ENCODE measurements at regions not wholly inside any gene's neighbourhood (a gene's known extent, or its start where the extent isn't known, plus 50 kb on each side); places are given as distances from the start of the nearest gene placed in this dataset.

GRCh38 chr4:117370944-117371668 is 285.7 kb upstream of the TRAM1L1 start:
- Histone ChIP-seq H3K27me3 (no peaks in the 10 kb centered on the region), H3K9me3 (no peaks in the 10 kb centered on the region), H3K36me3 (no peaks in the 10 kb centered on the region), H3K4me3 (no peak overlapping the region), H3K4me1 (no peaks in the 10 kb centered on the region), H3K27ac (no peak overlapping the region)
- no peak for TF ChIP-seq EP300 (IDR thresholded peaks at IDR 0.05; ENCODE audit: low read depth)
- no peak for TF ChIP-seq POLR2A (IDR thresholded peaks at IDR 0.05)
- no peak for TF ChIP-seq POLR2AphosphoS5 (IDR thresholded peaks at IDR 0.05)
- TF ChIP-seq CTCF (IDR thresholded peaks at IDR 0.05) = no peak
- intact Hi-C loops (cut with DNase I; ENCODE audit: low total_unique reads) (no loop called here), in situ Hi-C loops (cut with MboI; ENCODE audit: low pct_ligation_motif_present in 1 of 4, low pct_unique_long_range_greater_than_20kb in 1 of 4, low sequenced_read_pairs in 3 of 4) (no loop called here)
- DNase-seq = no peak
- 64 to 76% methylated on average over 1 to 4 of the region's 4 CpGs for WGBS, 2 donors (ENCODE audit: low coverage in 1 of 2)

GRCh38 chr4:117375101-117375500 is 289.7 kb upstream of the TRAM1L1 start:
- 49 to 59% methylated on average over 3 of the region's 3 CpGs for WGBS, 2 donors (ENCODE audit: low coverage in 1 of 2)

GRCh38 chr4:117376692-117377091 is 291.3 kb upstream of the TRAM1L1 start:
- no peaks in the 10 kb centered on the region for H3K36me3 ChIP-seq
- intact Hi-C loops (cut with DNase I; ENCODE audit: low total_unique reads) (no loop called here), in situ Hi-C loops (cut with MboI; ENCODE audit: low pct_ligation_motif_present in 1 of 4, low pct_unique_long_range_greater_than_20kb in 1 of 4, low sequenced_read_pairs in 3 of 4) (no loop called here)
- H3K4me3 ChIP-seq = no peak overlapping the region
- H3K27ac ChIP-seq = no peak overlapping the region
- H3K27me3 ChIP-seq = no peaks in the 10 kb centered on the region
- no peaks in the 10 kb centered on the region for H3K4me1 ChIP-seq
- no peaks in the 10 kb centered on the region for H3K9me3 ChIP-seq
- DNase-seq = no peak
- TF ChIP-seq POLR2A (IDR thresholded peaks at IDR 0.05) (no peak), POLR2AphosphoS5 (IDR thresholded peaks at IDR 0.05) (no peak), CTCF (IDR thresholded peaks at IDR 0.05) (no peak), EP300 (IDR thresholded peaks at IDR 0.05; ENCODE audit: low read depth) (no peak)

More at GRCh38 chr4:117375101-117375500, 289.7 kb upstream of the TRAM1L1 start:
- no peaks in the 10 kb centered on the region for H3K4me1 ChIP-seq
- intact Hi-C loops (cut with DNase I; ENCODE audit: low total_unique reads) = no loop called here
- no peak for DNase-seq
- H3K9me3 ChIP-seq = no peaks in the 10 kb centered on the region
- no peaks in the 10 kb centered on the region for H3K27me3 ChIP-seq
- H3K27ac ChIP-seq = no peak overlapping the region
- H3K4me3 ChIP-seq = no peak overlapping the region
- TF ChIP-seq EP300 (IDR thresholded peaks at IDR 0.05; ENCODE audit: low read depth) = no peak
- in situ Hi-C loops (cut with MboI; ENCODE audit: low pct_ligation_motif_present in 1 of 4, low pct_unique_long_range_greater_than_20kb in 1 of 4, low sequenced_read_pairs in 3 of 4) = no loop called here
- no peaks in the 10 kb centered on the region for H3K36me3 ChIP-seq

DNA sequence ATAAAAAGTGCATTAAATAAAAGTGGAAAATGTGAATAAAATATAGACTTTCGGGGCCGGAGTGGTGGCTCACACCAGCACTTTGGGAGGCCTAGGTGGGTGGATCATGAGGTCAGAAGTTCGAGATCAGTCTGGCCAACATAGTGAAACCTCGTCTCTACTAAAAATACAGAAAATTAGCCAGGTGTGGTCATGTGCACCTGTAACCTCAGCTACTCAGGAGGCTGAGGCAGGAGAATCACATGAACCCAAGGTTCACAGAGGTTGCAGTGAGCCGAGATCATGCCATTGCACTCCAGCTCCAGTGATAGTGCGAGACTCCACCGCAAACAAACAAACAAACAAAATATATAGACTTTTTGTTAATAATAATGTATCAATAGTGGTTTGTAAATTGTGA is 293.6 kb upstream of the TRAM1L1 start:
- no peak for TF ChIP-seq POLR2AphosphoS5 (IDR thresholded peaks at IDR 0.05)
- no peak for TF ChIP-seq POLR2A (IDR thresholded peaks at IDR 0.05)
- TF ChIP-seq EP300 (IDR thresholded peaks at IDR 0.05; ENCODE audit: low read depth) = no peak
- TF ChIP-seq CTCF (IDR thresholded peaks at IDR 0.05) = no peak
- Histone ChIP-seq H3K27ac (no peak overlapping the region), H3K4me3 (no peak overlapping the region), H3K36me3 (no peaks in the 10 kb centered on the region), H3K9me3 (no peaks in the 10 kb centered on the region), H3K27me3 (no peaks in the 10 kb centered on the region), H3K4me1 (no peaks in the 10 kb centered on the region)
- in situ Hi-C loops (cut with MboI; ENCODE audit: low pct_ligation_motif_present in 1 of 4, low pct_unique_long_range_greater_than_20kb in 1 of 4, low sequenced_read_pairs in 3 of 4) (no loop called here), intact Hi-C loops (cut with DNase I; ENCODE audit: low total_unique reads) (no loop called here)
- 83 to 94% methylated on average over 5 to 7 of the region's 7 CpGs for WGBS, 2 donors (ENCODE audit: low coverage in 1 of 2)
- no peak for DNase-seq

- no peak overlapping the region for H3K4me3 ChIP-seq
- WGBS, 2 donors (ENCODE audit: low coverage in 1 of 2) = 74 to 83% methylated on average over 1 of the region's 1 CpG
- intact Hi-C loops (cut with DNase I; ENCODE audit: low total_unique reads) = no loop called here
- TF ChIP-seq POLR2AphosphoS5 (IDR thresholded peaks at IDR 0.05) (no peak), CTCF (IDR thresholded peaks at IDR 0.05) (no peak), POLR2A (IDR thresholded peaks at IDR 0.05) (no peak), EP300 (IDR thresholded peaks at IDR 0.05; ENCODE audit: low read depth) (no peak)
- no peaks in the 10 kb centered on the region for H3K9me3 ChIP-seq
- H3K27me3 ChIP-seq = no peaks in the 10 kb centered on the region
- H3K36me3 ChIP-seq = no peaks in the 10 kb centered on the region
- no peaks in the 10 kb centered on the region for H3K4me1 ChIP-seq
- in situ Hi-C loops (cut with MboI; ENCODE audit: low pct_ligation_motif_present in 1 of 4, low pct_unique_long_range_greater_than_20kb in 1 of 4, low sequenced_read_pairs in 3 of 4) = no loop called here
- DNase-seq = no peak
- H3K27ac ChIP-seq = no peak overlapping the region
These were observed 298.1 kb upstream of the TRAM1L1 start for GRCh38 chr4:117383468-117383867.

Data from transverse colon (tissue), 4 donors.